Kidney epithelial cell (primary cell): ENCODE measurements at regions not wholly inside any gene's neighbourhood (a gene's known extent, or its start where the extent isn't known, plus 50 kb on each side); places are given as distances from the start of the nearest gene placed in this dataset.

Experiments
- DNase-seq: peaks from one replicate; pipeline ENCODE4 v3.0.0-alpha.2; 2010; ENCODE audit warnings: low read depth
- H3K27me3 ChIP-seq: 2 replicates; pipeline ENCODE4 v1.6.0; 2011; ENCODE audit warnings: low read length; ENCODE audit not compliant: control insufficient read depth, insufficient read depth
- H3K36me3 ChIP-seq: 2 replicates; pipeline ENCODE4 v1.5.1; 2011; ENCODE audit warnings: low read length; ENCODE audit not compliant: control insufficient read depth, insufficient read depth
- H3K4me3 ChIP-seq: 2 replicates; pipeline ENCODE4 v1.5.1; 2011; ENCODE audit warnings: low read depth, mild to moderate bottlenecking, control low read depth, low read length
- TF ChIP-seq, protein P1 (sequence below): IDR thresholded peaks from 2 replicates; pipeline ENCODE4 v1.5.1; 2011; ENCODE audit warnings: mild to moderate bottlenecking, moderate library complexity, low read length, control low read depth, inconsistent platforms; ENCODE audit not compliant: insufficient read depth, poor library complexity, severe bottlenecking

DNA sequence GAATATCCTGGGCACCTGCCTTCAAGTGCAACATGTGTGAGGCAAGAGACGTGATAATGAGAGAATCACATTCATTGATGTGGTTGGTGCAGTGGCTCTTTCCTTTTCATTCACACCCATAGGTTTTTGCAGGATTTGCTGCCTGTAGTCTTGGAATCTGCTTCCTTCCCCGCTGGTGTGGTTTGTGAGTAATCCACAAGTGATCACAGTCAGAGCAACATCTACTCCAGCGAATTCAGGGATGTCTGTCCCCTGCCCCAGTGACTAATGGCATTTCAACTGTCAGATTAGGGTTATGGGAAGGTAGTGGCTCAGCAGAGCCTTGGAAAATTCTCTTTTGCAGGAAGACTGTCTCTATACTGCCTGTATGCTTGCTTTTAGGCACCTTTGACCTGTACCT, 225.5 kb upstream of the RBMS1 start:
- DNase-seq: no peak
- TF ChIP-seq, protein P1, sequence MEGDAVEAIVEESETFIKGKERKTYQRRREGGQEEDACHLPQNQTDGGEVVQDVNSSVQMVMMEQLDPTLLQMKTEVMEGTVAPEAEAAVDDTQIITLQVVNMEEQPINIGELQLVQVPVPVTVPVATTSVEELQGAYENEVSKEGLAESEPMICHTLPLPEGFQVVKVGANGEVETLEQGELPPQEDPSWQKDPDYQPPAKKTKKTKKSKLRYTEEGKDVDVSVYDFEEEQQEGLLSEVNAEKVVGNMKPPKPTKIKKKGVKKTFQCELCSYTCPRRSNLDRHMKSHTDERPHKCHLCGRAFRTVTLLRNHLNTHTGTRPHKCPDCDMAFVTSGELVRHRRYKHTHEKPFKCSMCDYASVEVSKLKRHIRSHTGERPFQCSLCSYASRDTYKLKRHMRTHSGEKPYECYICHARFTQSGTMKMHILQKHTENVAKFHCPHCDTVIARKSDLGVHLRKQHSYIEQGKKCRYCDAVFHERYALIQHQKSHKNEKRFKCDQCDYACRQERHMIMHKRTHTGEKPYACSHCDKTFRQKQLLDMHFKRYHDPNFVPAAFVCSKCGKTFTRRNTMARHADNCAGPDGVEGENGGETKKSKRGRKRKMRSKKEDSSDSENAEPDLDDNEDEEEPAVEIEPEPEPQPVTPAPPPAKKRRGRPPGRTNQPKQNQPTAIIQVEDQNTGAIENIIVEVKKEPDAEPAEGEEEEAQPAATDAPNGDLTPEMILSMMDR: no peak

DNA sequence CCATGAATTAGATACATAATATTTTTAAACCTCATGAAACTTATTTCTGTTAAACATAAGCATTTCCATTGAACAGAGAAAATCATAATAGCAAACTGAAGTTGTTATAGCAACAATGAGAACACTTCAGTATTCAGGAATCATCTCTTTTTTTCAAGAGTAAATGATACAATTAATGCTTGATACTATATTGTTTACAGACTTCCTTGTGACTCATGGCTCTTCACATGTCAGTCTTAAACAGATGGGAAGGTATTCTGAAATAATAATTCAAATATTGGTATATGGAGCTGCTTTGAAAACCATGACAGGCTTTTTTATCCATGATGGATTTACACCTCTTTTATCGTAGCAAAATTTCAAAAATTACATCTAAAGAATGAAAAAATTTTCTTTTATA, 226.5 kb upstream of the RBMS1 start:
- no peaks in the 10 kb centered on the region for H3K27me3 ChIP-seq
- TF ChIP-seq, protein P1: no peak
- no peaks in the 10 kb centered on the region for H3K36me3 ChIP-seq
- no peak overlapping the region for H3K4me3 ChIP-seq
- no peak for DNase-seq

More for the DNA sequence above, 225.5 kb upstream of the RBMS1 start:
- H3K4me3 ChIP-seq: no peak overlapping the region
- no peaks in the 10 kb centered on the region for H3K27me3 ChIP-seq
- H3K36me3 ChIP-seq: no peaks in the 10 kb centered on the region

DNA sequence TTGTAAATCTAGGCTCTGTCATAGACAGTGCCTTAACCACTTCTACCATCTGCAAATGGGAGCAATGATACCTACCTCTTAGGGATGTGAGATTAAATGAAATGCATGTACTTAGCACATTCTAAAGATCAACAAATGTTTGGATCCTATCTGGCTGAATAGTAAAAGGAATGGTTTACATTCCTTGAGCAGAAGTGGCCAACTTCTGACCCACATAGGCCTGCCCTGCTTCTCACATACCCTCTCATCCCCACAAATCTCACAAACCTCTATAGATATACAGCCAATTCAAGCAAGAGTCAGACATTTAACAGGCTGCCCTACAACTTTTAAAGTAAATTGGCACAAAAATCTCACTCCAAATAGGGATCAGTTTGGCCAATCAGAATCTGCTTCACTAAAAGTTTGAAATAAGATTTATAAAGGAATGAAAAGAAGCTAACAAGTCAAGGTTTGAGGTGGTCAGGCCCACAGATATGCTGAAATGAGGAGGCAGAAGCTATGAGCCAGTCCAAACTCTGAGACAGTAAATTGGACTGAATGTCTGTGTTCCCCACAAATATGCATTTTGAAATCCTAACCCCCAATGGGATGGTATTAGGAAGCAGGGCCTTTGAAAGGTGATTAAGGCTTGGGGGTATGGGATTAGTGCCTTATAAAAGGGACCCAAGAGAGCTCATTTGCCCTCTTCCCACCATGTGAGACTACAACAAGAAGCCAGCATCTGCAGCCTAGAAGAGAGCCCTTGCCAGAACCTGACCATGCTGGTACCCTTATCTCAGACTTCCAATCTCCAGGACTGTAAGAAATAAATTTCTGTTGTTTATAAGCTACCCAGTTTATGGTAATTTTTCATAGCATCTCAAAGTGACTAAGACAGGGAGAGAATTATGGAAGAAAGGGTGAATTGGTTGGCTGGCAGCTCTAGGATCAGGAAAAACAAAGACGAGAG, 227.8 kb upstream of the RBMS1 start:
- DNase-seq: no peak
- Histone ChIP-seq H3K36me3 (no peaks in the 10 kb centered on the region), H3K27me3 (no peaks in the 10 kb centered on the region), H3K4me3 (no peak overlapping the region)
- TF ChIP-seq, protein P1: no peak

DNA sequence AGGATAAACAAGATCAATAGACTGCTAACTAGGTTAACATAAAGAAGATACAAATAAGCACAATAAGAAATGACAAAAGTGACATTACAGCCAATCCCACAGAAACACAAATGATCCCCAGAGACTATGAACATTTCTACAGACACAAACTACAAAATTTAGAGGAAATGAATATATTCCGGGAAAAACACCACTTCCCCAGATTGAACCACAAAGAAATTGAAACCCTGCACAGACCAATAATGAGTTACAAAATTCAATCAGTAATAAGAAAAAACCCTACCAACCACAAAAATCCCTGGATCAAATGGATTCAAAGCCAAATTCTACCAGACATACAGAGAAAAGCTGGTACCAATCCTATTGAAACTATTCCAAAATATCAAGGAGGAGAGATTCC, 232.4 kb upstream of the RBMS1 start:
- H3K27me3 ChIP-seq: no peaks in the 10 kb centered on the region
- DNase-seq: no peak
- TF ChIP-seq, protein P1: no peak
- H3K36me3 ChIP-seq: no peaks in the 10 kb centered on the region
- H3K4me3 ChIP-seq: no peak overlapping the region

DNA sequence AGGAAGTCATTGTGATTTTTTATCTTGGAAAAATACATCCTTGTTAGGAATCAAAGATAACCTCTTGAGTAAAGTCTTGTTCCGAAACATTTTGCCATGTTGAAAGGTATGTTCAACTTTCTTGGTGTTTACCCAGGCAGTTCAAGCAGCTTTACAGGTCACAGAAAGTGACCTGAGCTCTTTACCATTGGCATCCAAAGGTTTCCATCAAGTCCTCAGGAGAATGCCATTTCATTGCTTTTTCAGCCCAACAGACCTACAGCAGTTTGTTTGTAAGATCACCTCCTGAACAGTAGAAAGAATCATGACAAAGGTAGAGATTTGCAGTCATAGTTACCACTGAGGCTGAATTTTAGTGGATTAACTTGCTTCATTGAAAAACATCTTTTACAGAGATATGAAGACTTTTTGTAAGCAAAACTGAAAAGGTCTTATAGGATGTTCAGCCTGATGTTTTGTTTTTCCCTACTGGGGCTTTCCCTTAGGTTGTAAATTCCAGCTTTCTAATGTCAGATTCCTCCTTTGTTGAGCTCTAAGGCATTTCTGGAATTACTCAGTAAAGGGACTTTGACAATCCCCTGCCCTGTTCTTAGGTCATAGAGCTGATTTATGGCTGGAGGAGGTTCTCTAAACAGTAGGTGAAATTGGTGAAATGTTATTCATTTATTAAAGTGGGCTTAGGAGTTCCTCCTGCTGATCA, 236.8 kb upstream of the RBMS1 start:
- no peaks in the 10 kb centered on the region for H3K27me3 ChIP-seq
- H3K4me3 ChIP-seq: no peak overlapping the region
- no peaks in the 10 kb centered on the region for H3K36me3 ChIP-seq
- no peak for DNase-seq
- TF ChIP-seq, protein P1: no peak
